Liver (tissue), 8 donors: ENCODE measurements at regions not wholly inside any gene's neighbourhood (a gene's known extent, or its start where the extent isn't known, plus 50 kb on each side); places are given as distances from the start of the nearest gene placed in this dataset.

Experiments used
- DNase-seq: peaks from one replicate; pipeline ENCODE4 v3.0.0-alpha.2; 2017; ENCODE audit warnings: low spot score
- H3K27ac ChIP-seq, 2 donors: one replicate each; pipeline ENCODE4 v1.7.0; 2013; ENCODE audit warnings: inconsistent platforms in 2 of 2, low read length in 2 of 2, control low read depth in 1 of 2, low read depth in 1 of 2, mild to moderate bottlenecking in 1 of 2
- H3K27me3 ChIP-seq, 4 donors: one replicate each; pipeline versions ENCODE4 v1.6.1 to v1.7.0; 2013; ENCODE audit warnings: low read length in 3 of 4, inconsistent platforms in 1 of 4, mild to moderate bottlenecking in 1 of 4, moderate library complexity in 1 of 4; ENCODE audit not compliant: control insufficient read depth in 4 of 4, insufficient read depth in 4 of 4
- H3K36me3 ChIP-seq, 4 donors: one replicate each; pipeline versions ENCODE4 v1.6.1 to v1.7.0; 2013; ENCODE audit warnings: low read length in 3 of 4, mild to moderate bottlenecking in 3 of 4, low read depth in 1 of 4, moderate library complexity in 1 of 4; ENCODE audit not compliant: control insufficient read depth in 4 of 4, insufficient read depth in 3 of 4
- H3K4me1 ChIP-seq, 4 donors: one replicate each; pipeline versions ENCODE4 v1.6.1 to v1.7.0; 2013; ENCODE audit warnings: low read length in 3 of 4, mild to moderate bottlenecking in 3 of 4, moderate library complexity in 1 of 4; ENCODE audit not compliant: control insufficient read depth in 4 of 4, insufficient read depth in 4 of 4
- H3K4me3 ChIP-seq, 3 donors: one replicate each; pipeline versions ENCODE4 v1.6.1 to v1.7.0; 2013; ENCODE audit warnings: low read length in 3 of 3, control low read depth in 1 of 3, low read depth in 1 of 3, mild to moderate bottlenecking in 1 of 3
- H3K9ac ChIP-seq, 2 donors: one replicate each; pipeline ENCODE4 v1.7.0; 2013; ENCODE audit warnings: low read length in 2 of 2, mild to moderate bottlenecking in 2 of 2, moderate library complexity in 2 of 2, control low read depth in 1 of 2, low read depth in 1 of 2
- H3K9me3 ChIP-seq, 4 donors: one replicate each; pipeline versions ENCODE4 v1.6.1 to v1.7.0; 2013; ENCODE audit warnings: low read length in 3 of 4; ENCODE audit not compliant: control insufficient read depth in 4 of 4
- ATF3 ChIP-seq: IDR thresholded peaks from 2 replicates; pipeline ENCODE4 v1.6.1; 2016; ENCODE audit warnings: antibody characterized with exemption
- CTCF ChIP-seq: fragments of 150-350 bp; IDR thresholded peaks from 2 replicates; pipeline ENCODE4 v1.5.1; 2017; ENCODE audit warnings: improper control_type of control experiment, low read depth, low read length; ENCODE audit not compliant: missing input control
- EGR1 ChIP-seq, 2 donors: IDR thresholded peaks; 2 replicates each; pipeline ENCODE4 v1.6.1; 2016 to 2018; ENCODE audit warnings: antibody characterized with exemption in 2 of 2, low read depth in 2 of 2
- FOXA1 ChIP-seq: IDR thresholded peaks from 2 replicates; pipeline ENCODE4 v1.6.1; 2016; ENCODE audit warnings: antibody characterized with exemption
- FOXA2 ChIP-seq: IDR thresholded peaks from 2 replicates; pipeline ENCODE4 v1.6.1; 2016; ENCODE audit warnings: antibody characterized with exemption
- GABPA ChIP-seq, 2 donors: IDR thresholded peaks in 1 of 2; conservative IDR thresholded peaks in 1 of 2; 2 replicates each; pipeline ENCODE4 v1.6.1; 2016; ENCODE audit warnings: antibody characterized with exemption in 2 of 2, mild to moderate bottlenecking in 1 of 2, moderate library complexity in 1 of 2
- HNF4A ChIP-seq, 2 donors: conservative IDR thresholded peaks; 2 replicates each; pipeline ENCODE4 v1.6.1; 2016; ENCODE audit warnings: antibody characterized with exemption in 2 of 2, mild to moderate bottlenecking in 2 of 2
- HNF4G ChIP-seq: IDR thresholded peaks from 2 replicates; pipeline ENCODE4 v1.6.1; 2016; ENCODE audit warnings: antibody characterized with exemption
- JUND ChIP-seq, 2 donors: IDR thresholded peaks; 2 replicates each; pipeline ENCODE4 v1.6.1; 2016; ENCODE audit warnings: antibody characterized with exemption in 2 of 2
- MAX ChIP-seq: IDR thresholded peaks from 2 replicates; pipeline ENCODE4 v1.6.1; 2016; ENCODE audit warnings: antibody characterized with exemption
- NR2F2 ChIP-seq: IDR thresholded peaks from 2 replicates; pipeline ENCODE4 v1.6.1; 2016; ENCODE audit warnings: antibody characterized with exemption
- RAD21 ChIP-seq, 2 donors: IDR thresholded peaks; 2 replicates each; pipeline ENCODE4 v1.6.1; 2016; ENCODE audit warnings: antibody characterized with exemption in 2 of 2, mild to moderate bottlenecking in 2 of 2
- REST ChIP-seq: IDR thresholded peaks from 2 replicates; pipeline ENCODE4 v1.6.1; 2016; ENCODE audit warnings: antibody characterized with exemption, mild to moderate bottlenecking
- RXRA ChIP-seq, 2 donors: IDR thresholded peaks; 2 replicates each; pipeline ENCODE4 v1.6.1; 2017 to 2018; ENCODE audit warnings: antibody characterized with exemption in 2 of 2, mild to moderate bottlenecking in 1 of 2
- SP1 ChIP-seq: IDR thresholded peaks from 2 replicates; pipeline ENCODE4 v1.6.1; 2018; ENCODE audit warnings: antibody characterized with exemption, mild to moderate bottlenecking
- TAF1 ChIP-seq: conservative IDR thresholded peaks from 2 replicates; pipeline ENCODE4 v1.6.1; 2016; ENCODE audit warnings: antibody characterized with exemption, mild to moderate bottlenecking
- YY1 ChIP-seq: IDR thresholded peaks from 2 replicates; pipeline ENCODE4 v1.6.1; 2016; ENCODE audit warnings: antibody characterized with exemption, mild to moderate bottlenecking
- ZBTB33 ChIP-seq: IDR thresholded peaks from 2 replicates; pipeline ENCODE4 v1.6.1; 2016; ENCODE audit warnings: antibody characterized with exemption
- WGBS: extraction: QIAGEN DNeasy Blood & Tissue Kit; methylation state at CpG from one replicate; pipeline ENCODE4 v1.1.7; 2013; 5-methylcytosine and 5-hydroxymethylcytosine counted together
- donor health status: healthy.
- donor health status: healthy.
- donor health status: healthy.
- donor health status: healthy.
- donor health status: healthy.

GRCh38 chr2:144998435-144998834 is 478.5 kb upstream of the ZEB2 start:
- Histone ChIP-seq H3K4me3 (no peak overlapping the region), H3K36me3 (no peaks in the 10 kb centered on the region), H3K9ac (no peak overlapping the region), H3K27me3 (peaks cover 0 to 6% (median 0%) of the 10 kb centered on the region in 4 donors), H3K27ac (no peak overlapping the region), H3K4me1 (no peaks in the 10 kb centered on the region), H3K9me3 (no peaks in the 10 kb centered on the region)
- WGBS = 70% methylated on average over 4 of the region's 4 CpGs
- TF ChIP-seq HNF4G = no peak
- no peak for TF ChIP-seq RAD21 (IDR thresholded peaks at IDR 0.05)
- no peak for TF ChIP-seq TAF1
- TF ChIP-seq MAX = no peak
- TF ChIP-seq GABPA (IDR thresholded peaks at IDR 0.05 in 1 of 2, conservative IDR thresholded peaks at IDR 0.05 in 1 of 2) = no peak
- no peak for TF ChIP-seq SP1
- no peak for TF ChIP-seq RXRA (IDR thresholded peaks at IDR 0.05)
- no peak for TF ChIP-seq HNF4A (conservative IDR thresholded peaks at IDR 0.05)
- TF ChIP-seq FOXA1 = no peak
- no peak for TF ChIP-seq YY1
- no peak for TF ChIP-seq ATF3
- no peak for TF ChIP-seq FOXA2
- TF ChIP-seq ZBTB33 = no peak
- no peak for TF ChIP-seq NR2F2
- no peak for TF ChIP-seq JUND (IDR thresholded peaks at IDR 0.05)
- TF ChIP-seq CTCF = no peak
- no peak for TF ChIP-seq EGR1 (IDR thresholded peaks at IDR 0.05; ENCODE audit: low read depth in 2 of 2)
- TF ChIP-seq REST = no peak
- no peak for DNase-seq
